HL-60 (cell line): ENCODE measurements at regions not wholly inside any gene's neighbourhood (a gene's known extent, or its start where the extent isn't known, plus 50 kb on each side); places are given as distances from the start of the nearest gene placed in this dataset.

Source experiments
- DNase-seq, 2 experiments: peaks; one replicate each; pipeline ENCODE4 v3.0.0-alpha.2; 2010 to 2020; ENCODE audit warnings: low read depth in 1 of 2, low spot score in 1 of 2
- H3K27ac ChIP-seq: fragments of 250-450 bp; sonication (Bioruptor Pico); replicated peaks from 2 replicates; pipeline ENCODE4 v1.5.1; 2020; ENCODE audit warnings: mild to moderate bottlenecking, moderate library complexity
- H3K27me3 ChIP-seq: fragments of 250-450 bp; sonication (Bioruptor Pico); 2 replicates; pipeline ENCODE4 v1.5.1; 2021; ENCODE audit warnings: mild to moderate bottlenecking, moderate library complexity; ENCODE audit not compliant: insufficient read depth, poor library complexity, severe bottlenecking
- H3K4me3 ChIP-seq: replicated peaks from 2 replicates; pipeline ENCODE4 v1.5.1; 2011; ENCODE audit warnings: mild to moderate bottlenecking, control low read depth, low read length; ENCODE audit not compliant: insufficient read depth
- CTCF ChIP-seq: IDR thresholded peaks from one replicate; pipeline ENCODE4 v1.5.1; 2011; ENCODE audit warnings: low read length, control low read depth, inconsistent platforms; ENCODE audit not compliant: insufficient read depth
- GABPA ChIP-seq: IDR thresholded peaks from 2 replicates; pipeline ENCODE4 v1.6.1; 2012; ENCODE audit warnings: low read depth
- POLR2AphosphoS5 ChIP-seq: IDR thresholded peaks from 2 replicates; pipeline ENCODE4 v1.6.1; 2012; ENCODE audit warnings: low read depth
- REST ChIP-seq: IDR thresholded peaks from 2 replicates; pipeline ENCODE4 v1.6.1; 2012; ENCODE audit warnings: low read depth; ENCODE audit not compliant: insufficient replicate concordance
- SPI1 ChIP-seq: IDR thresholded peaks from 2 replicates; pipeline ENCODE4 v1.6.1; 2012; ENCODE audit warnings: low read depth, mild to moderate bottlenecking, borderline replicate concordance

- no peak overlapping the region for H3K27ac ChIP-seq
- TF ChIP-seq CTCF: no peak
- no peak for TF ChIP-seq GABPA
- no peak for TF ChIP-seq POLR2AphosphoS5
- TF ChIP-seq SPI1: no peak
- TF ChIP-seq REST: no peak
- H3K4me3 ChIP-seq: no peak overlapping the region
- no peak for DNase-seq
- H3K27me3 ChIP-seq: peaks cover 3% of the 10 kb centered on the region
Measured at GRCh38 chr3:55269636-55270035, 217.5 kb downstream of the WNT5A start.

GRCh38 chr3:55269096-55269495, 218.0 kb downstream of the WNT5A start:
- peaks cover 3% of the 10 kb centered on the region for H3K27me3 ChIP-seq
- no peak overlapping the region for H3K27ac ChIP-seq
- no peak overlapping the region for H3K4me3 ChIP-seq
- no peak for DNase-seq
- TF ChIP-seq CTCF (no peak), REST (no peak), SPI1 (no peak), GABPA (no peak), POLR2AphosphoS5 (no peak)

- DNase-seq: no peak
- Histone ChIP-seq H3K27ac (no peak overlapping the region), H3K4me3 (no peak overlapping the region), H3K27me3 (peaks cover 3% of the 10 kb centered on the region)
- TF ChIP-seq POLR2AphosphoS5: no peak
- no peak for TF ChIP-seq CTCF
- TF ChIP-seq REST: no peak
- no peak for TF ChIP-seq SPI1
- TF ChIP-seq GABPA: no peak
Measured at GRCh38 chr3:55267206-55267930, 219.7 kb downstream of the WNT5A start.
